Endothelial cell (in vitro differentiated cells): ENCODE measurements at regions not wholly inside any gene's neighbourhood (a gene's known extent, or its start where the extent isn't known, plus 50 kb on each side); places are given as distances from the start of the nearest gene placed in this dataset.

ENCODE experiments used
- DNase-seq: peaks from one replicate; pipeline ENCODE4 v3.0.0; 2021; ENCODE audit warnings: low spot score
- H3K27ac Mint-ChIP-seq: one replicate; pipeline ENCODE4 v1.8.0; 2021; ENCODE audit warnings: mixed read lengths, inconsistent platforms; ENCODE audit not compliant: unreplicated experiment
- H3K27me3 Mint-ChIP-seq: one replicate; pipeline ENCODE4 v1.8.0; 2021; ENCODE audit warnings: mild to moderate bottlenecking, moderate library complexity, mixed read lengths, inconsistent platforms; ENCODE audit not compliant: unreplicated experiment
- H3K36me3 Mint-ChIP-seq: one replicate; pipeline ENCODE4 v1.8.0; 2021; ENCODE audit warnings: mild to moderate bottlenecking, low read depth, mixed read lengths, inconsistent platforms; ENCODE audit not compliant: unreplicated experiment
- H3K4me1 Mint-ChIP-seq: one replicate; pipeline ENCODE4 v1.8.0; 2021; ENCODE audit warnings: mild to moderate bottlenecking, mixed read lengths, inconsistent platforms; ENCODE audit not compliant: unreplicated experiment
- H3K4me3 Mint-ChIP-seq: one replicate; pipeline ENCODE4 v1.8.0; 2021; ENCODE audit warnings: mild to moderate bottlenecking, mixed read lengths, inconsistent platforms; ENCODE audit not compliant: unreplicated experiment
- H3K9me3 Mint-ChIP-seq: one replicate; pipeline ENCODE4 v1.8.0; 2021; ENCODE audit warnings: mixed read lengths, inconsistent platforms; ENCODE audit not compliant: unreplicated experiment
- TF ChIP-seq, protein P1 (sequence below): fragments of 200-600 bp; sonication (generic); IDR thresholded peaks from one replicate; pipeline ENCODE4 v1.5.0; 2021; ENCODE audit warnings: antibody characterized with exemption; ENCODE audit not compliant: unreplicated experiment

DNA sequence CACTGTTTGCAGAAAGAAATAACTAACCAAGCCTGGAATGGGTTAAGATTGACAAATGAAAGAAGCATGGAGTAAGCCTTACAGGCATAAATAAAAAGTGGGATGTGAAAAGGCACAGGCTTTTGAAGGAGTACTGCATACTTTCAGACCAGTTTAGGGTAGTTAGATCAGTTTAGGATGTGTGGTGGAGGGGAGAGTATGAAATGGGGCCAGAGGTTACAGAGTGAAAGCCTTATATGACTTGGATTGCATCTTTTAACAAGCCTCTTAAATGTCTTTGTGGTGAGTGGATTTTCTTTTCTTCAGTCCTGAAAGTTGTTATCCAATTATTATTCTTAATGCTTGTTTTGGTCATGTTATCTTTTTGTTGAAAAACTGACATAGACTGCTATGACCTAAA lies 52.2 kb upstream of the TRHDE start:
- H3K36me3 Mint-ChIP-seq, result no peaks in the 10 kb centered on the region
- H3K9me3 Mint-ChIP-seq, result no peaks in the 10 kb centered on the region
- TF ChIP-seq, protein P1, sequence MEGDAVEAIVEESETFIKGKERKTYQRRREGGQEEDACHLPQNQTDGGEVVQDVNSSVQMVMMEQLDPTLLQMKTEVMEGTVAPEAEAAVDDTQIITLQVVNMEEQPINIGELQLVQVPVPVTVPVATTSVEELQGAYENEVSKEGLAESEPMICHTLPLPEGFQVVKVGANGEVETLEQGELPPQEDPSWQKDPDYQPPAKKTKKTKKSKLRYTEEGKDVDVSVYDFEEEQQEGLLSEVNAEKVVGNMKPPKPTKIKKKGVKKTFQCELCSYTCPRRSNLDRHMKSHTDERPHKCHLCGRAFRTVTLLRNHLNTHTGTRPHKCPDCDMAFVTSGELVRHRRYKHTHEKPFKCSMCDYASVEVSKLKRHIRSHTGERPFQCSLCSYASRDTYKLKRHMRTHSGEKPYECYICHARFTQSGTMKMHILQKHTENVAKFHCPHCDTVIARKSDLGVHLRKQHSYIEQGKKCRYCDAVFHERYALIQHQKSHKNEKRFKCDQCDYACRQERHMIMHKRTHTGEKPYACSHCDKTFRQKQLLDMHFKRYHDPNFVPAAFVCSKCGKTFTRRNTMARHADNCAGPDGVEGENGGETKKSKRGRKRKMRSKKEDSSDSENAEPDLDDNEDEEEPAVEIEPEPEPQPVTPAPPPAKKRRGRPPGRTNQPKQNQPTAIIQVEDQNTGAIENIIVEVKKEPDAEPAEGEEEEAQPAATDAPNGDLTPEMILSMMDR, result no peak
- no peak overlapping the region for H3K27ac Mint-ChIP-seq
- no peak for DNase-seq
- no peaks in the 10 kb centered on the region for H3K4me1 Mint-ChIP-seq
- no peaks in the 10 kb centered on the region for H3K27me3 Mint-ChIP-seq
- H3K4me3 Mint-ChIP-seq, result no peak overlapping the region
